Liver (tissue), 3 donors: ENCODE measurements at regions not wholly inside any gene's neighbourhood (a gene's known extent, or its start where the extent isn't known, plus 50 kb on each side); places are given as distances from the start of the nearest gene placed in this dataset.
"Not testable (repeated sequence)": the region's sequence is repeated elsewhere in the genome, so short reads cannot be mapped to it uniquely, and the experiment has no call there.

ENCODE experiments used
- GABPA ChIP-seq, 2 donors: IDR thresholded peaks in 1 of 2; conservative IDR thresholded peaks in 1 of 2; 2 replicates each; pipeline ENCODE4 v1.6.1; 2016; ENCODE audit warnings: antibody characterized with exemption in 2 of 2, mild to moderate bottlenecking in 1 of 2, moderate library complexity in 1 of 2
- JUND ChIP-seq, 2 donors: IDR thresholded peaks; 2 replicates each; pipeline ENCODE4 v1.6.1; 2016; ENCODE audit warnings: antibody characterized with exemption in 2 of 2
- RAD21 ChIP-seq, 2 donors: IDR thresholded peaks; 2 replicates each; pipeline ENCODE4 v1.6.1; 2016; ENCODE audit warnings: antibody characterized with exemption in 2 of 2, mild to moderate bottlenecking in 2 of 2
- SP1 ChIP-seq: IDR thresholded peaks from 2 replicates; pipeline ENCODE4 v1.6.1; 2018; ENCODE audit warnings: antibody characterized with exemption, mild to moderate bottlenecking
- YY1 ChIP-seq: IDR thresholded peaks from 2 replicates; pipeline ENCODE4 v1.6.1; 2016; ENCODE audit warnings: antibody characterized with exemption, mild to moderate bottlenecking
- TF ChIP-seq, protein P1 (sequence below): fragments of 150-350 bp; IDR thresholded peaks from 2 replicates; pipeline ENCODE4 v1.5.1; 2017; ENCODE audit warnings: improper control_type of control experiment, low read depth, low read length; ENCODE audit not compliant: missing input control
- TF ChIP-seq, protein P2 (sequence below): IDR thresholded peaks from 2 replicates; pipeline ENCODE4 v1.6.1; 2016; ENCODE audit warnings: antibody characterized with exemption
- TF ChIP-seq, protein P3 (sequence below): IDR thresholded peaks from 2 replicates; pipeline ENCODE4 v1.6.1; 2016; ENCODE audit warnings: antibody characterized with exemption, mild to moderate bottlenecking
- TF ChIP-seq, protein P4 (sequence below): IDR thresholded peaks from 2 replicates; pipeline ENCODE4 v1.6.1; 2016; ENCODE audit warnings: antibody characterized with exemption
- donor health status: healthy.
- donor health status: healthy.

DNA sequence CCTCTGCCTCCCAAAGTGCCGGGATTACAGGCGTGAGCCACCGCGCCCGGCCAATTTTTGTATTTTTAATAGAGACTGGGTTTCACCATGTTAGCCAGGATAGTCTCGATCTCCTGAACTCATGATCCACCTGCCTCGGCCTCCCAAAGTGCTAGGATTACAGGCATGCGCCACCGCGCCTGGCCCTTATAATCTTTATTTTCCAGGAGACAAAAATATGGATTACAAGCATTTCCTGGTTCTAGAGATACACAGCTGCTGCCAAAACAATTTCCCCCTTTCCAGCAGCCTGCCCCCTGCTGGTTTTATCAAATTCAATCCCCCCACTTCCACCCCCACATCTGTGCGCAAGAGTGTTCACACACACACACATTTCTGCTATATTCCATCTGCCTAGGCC is 333.4 kb downstream of the ZNF479 start:
- TF ChIP-seq, protein P1, sequence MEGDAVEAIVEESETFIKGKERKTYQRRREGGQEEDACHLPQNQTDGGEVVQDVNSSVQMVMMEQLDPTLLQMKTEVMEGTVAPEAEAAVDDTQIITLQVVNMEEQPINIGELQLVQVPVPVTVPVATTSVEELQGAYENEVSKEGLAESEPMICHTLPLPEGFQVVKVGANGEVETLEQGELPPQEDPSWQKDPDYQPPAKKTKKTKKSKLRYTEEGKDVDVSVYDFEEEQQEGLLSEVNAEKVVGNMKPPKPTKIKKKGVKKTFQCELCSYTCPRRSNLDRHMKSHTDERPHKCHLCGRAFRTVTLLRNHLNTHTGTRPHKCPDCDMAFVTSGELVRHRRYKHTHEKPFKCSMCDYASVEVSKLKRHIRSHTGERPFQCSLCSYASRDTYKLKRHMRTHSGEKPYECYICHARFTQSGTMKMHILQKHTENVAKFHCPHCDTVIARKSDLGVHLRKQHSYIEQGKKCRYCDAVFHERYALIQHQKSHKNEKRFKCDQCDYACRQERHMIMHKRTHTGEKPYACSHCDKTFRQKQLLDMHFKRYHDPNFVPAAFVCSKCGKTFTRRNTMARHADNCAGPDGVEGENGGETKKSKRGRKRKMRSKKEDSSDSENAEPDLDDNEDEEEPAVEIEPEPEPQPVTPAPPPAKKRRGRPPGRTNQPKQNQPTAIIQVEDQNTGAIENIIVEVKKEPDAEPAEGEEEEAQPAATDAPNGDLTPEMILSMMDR, result not testable (repeated sequence)
- TF ChIP-seq, protein P2, sequence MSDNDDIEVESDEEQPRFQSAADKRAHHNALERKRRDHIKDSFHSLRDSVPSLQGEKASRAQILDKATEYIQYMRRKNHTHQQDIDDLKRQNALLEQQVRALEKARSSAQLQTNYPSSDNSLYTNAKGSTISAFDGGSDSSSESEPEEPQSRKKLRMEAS, result not testable (repeated sequence)
- not testable (repeated sequence) for TF ChIP-seq RAD21 (IDR thresholded peaks at IDR 0.05); GABPA (IDR thresholded peaks at IDR 0.05 in 1 of 2, conservative IDR thresholded peaks at IDR 0.05 in 1 of 2); JUND (IDR thresholded peaks at IDR 0.05); YY1; SP1
- TF ChIP-seq, protein P3, sequence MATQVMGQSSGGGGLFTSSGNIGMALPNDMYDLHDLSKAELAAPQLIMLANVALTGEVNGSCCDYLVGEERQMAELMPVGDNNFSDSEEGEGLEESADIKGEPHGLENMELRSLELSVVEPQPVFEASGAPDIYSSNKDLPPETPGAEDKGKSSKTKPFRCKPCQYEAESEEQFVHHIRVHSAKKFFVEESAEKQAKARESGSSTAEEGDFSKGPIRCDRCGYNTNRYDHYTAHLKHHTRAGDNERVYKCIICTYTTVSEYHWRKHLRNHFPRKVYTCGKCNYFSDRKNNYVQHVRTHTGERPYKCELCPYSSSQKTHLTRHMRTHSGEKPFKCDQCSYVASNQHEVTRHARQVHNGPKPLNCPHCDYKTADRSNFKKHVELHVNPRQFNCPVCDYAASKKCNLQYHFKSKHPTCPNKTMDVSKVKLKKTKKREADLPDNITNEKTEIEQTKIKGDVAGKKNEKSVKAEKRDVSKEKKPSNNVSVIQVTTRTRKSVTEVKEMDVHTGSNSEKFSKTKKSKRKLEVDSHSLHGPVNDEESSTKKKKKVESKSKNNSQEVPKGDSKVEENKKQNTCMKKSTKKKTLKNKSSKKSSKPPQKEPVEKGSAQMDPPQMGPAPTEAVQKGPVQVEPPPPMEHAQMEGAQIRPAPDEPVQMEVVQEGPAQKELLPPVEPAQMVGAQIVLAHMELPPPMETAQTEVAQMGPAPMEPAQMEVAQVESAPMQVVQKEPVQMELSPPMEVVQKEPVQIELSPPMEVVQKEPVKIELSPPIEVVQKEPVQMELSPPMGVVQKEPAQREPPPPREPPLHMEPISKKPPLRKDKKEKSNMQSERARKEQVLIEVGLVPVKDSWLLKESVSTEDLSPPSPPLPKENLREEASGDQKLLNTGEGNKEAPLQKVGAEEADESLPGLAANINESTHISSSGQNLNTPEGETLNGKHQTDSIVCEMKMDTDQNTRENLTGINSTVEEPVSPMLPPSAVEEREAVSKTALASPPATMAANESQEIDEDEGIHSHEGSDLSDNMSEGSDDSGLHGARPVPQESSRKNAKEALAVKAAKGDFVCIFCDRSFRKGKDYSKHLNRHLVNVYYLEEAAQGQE, result not testable (repeated sequence)
- TF ChIP-seq, protein P4, sequence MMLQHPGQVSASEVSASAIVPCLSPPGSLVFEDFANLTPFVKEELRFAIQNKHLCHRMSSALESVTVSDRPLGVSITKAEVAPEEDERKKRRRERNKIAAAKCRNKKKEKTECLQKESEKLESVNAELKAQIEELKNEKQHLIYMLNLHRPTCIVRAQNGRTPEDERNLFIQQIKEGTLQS, result not testable (repeated sequence)
